Mesendoderm (in vitro differentiated cells): ENCODE measurements at regions not wholly inside any gene's neighbourhood (a gene's known extent, or its start where the extent isn't known, plus 50 kb on each side); places are given as distances from the start of the nearest gene placed in this dataset.

Source experiments
- DNase-seq: peaks from one replicate; pipeline ENCODE4 v3.0.0; 2013
- H2AK5ac ChIP-seq: 2 replicates; pipeline ENCODE4 v1.6.1; 2013; ENCODE audit warnings: low read length, inconsistent platforms
- H2BK120ac ChIP-seq: 2 replicates; pipeline ENCODE4 v1.6.1; 2013; ENCODE audit warnings: low read depth, mild to moderate bottlenecking, low read length, moderate library complexity, mixed read lengths
- H2BK15ac ChIP-seq: replicated peaks from 2 replicates; pipeline ENCODE4 v1.6.1; 2013; ENCODE audit warnings: low read depth, mild to moderate bottlenecking, moderate library complexity
- H2BK5ac ChIP-seq: 2 replicates; pipeline ENCODE4 v1.6.1; 2013; ENCODE audit warnings: low read length, inconsistent platforms
- H3K18ac ChIP-seq: 2 replicates; pipeline ENCODE4 v1.6.1; 2013; ENCODE audit warnings: mild to moderate bottlenecking, low read length, mixed read lengths
- H3K23ac ChIP-seq: one replicate; pipeline ENCODE4 v1.6.1; 2013; ENCODE audit warnings: low read length
- H3K27ac ChIP-seq: 2 replicates; pipeline ENCODE4 v1.5.1; 2013; ENCODE audit warnings: low read depth, mild to moderate bottlenecking, inconsistent platforms, low read length, moderate library complexity
- H3K27me3 ChIP-seq: 2 replicates; pipeline ENCODE4 v1.6.1; 2013; ENCODE audit warnings: low read length, control low read depth, mild to moderate bottlenecking, inconsistent platforms; ENCODE audit not compliant: insufficient read depth, poor library complexity
- H3K36me3 ChIP-seq: 2 replicates; pipeline ENCODE4 v1.6.1; 2013; ENCODE audit warnings: low read length, inconsistent platforms; ENCODE audit not compliant: control insufficient read depth, insufficient read depth
- H3K4ac ChIP-seq: one replicate; pipeline ENCODE4 v1.6.1; 2013; ENCODE audit warnings: low read depth, mild to moderate bottlenecking, low read length, moderate library complexity
- H3K4me1 ChIP-seq: 2 replicates; pipeline ENCODE4 v1.6.1; 2013; ENCODE audit warnings: low read depth, low read length, inconsistent platforms; ENCODE audit not compliant: control insufficient read depth
- H3K4me2 ChIP-seq: 2 replicates; pipeline ENCODE4 v1.6.1; 2013; ENCODE audit warnings: low read length
- H3K4me3 ChIP-seq: 2 replicates; pipeline ENCODE4 v1.5.1; 2013; ENCODE audit warnings: mild to moderate bottlenecking, low read length
- H3K56ac ChIP-seq: one replicate; pipeline ENCODE4 v1.6.1; 2013; ENCODE audit warnings: low read length
- H3K79me1 ChIP-seq: 2 replicates; pipeline ENCODE4 v1.6.1; 2013; ENCODE audit warnings: low read length, inconsistent platforms
- H3K79me2 ChIP-seq: 2 replicates; pipeline ENCODE4 v1.6.1; 2013; ENCODE audit warnings: mild to moderate bottlenecking, low read length; ENCODE audit not compliant: control insufficient read depth, insufficient read depth
- H3K9ac ChIP-seq: 2 replicates; pipeline ENCODE4 v1.6.1; 2013; ENCODE audit warnings: low read length, inconsistent platforms
- H4K5ac ChIP-seq: one replicate; pipeline ENCODE4 v1.6.1; 2013; ENCODE audit warnings: low read length
- H4K8ac ChIP-seq: one replicate; pipeline ENCODE4 v1.6.1; 2013; ENCODE audit warnings: low read depth, mild to moderate bottlenecking, control low read depth, low read length, moderate library complexity
- WGBS: extraction: QIAGEN DNeasy Blood & Tissue Kit; methylation state at CpG from one replicate; pipeline ENCODE4 v1.1.7; 2013; ENCODE audit warnings: low lambda C conversion rate, missing lambda C conversion rate; ENCODE audit not compliant: insufficient coverage; ENCODE audit errors: extremely low coverage; 5-methylcytosine and 5-hydroxymethylcytosine counted together

- Histone ChIP-seq H3K4ac (no peak overlapping the region), H3K27ac (no peak overlapping the region), H3K79me2 (no peaks in the 10 kb centered on the region), H4K5ac (no peak overlapping the region), H3K27me3 (peaks cover 1% of the 10 kb centered on the region), H4K8ac (no peak overlapping the region), H2BK120ac (no peak overlapping the region), H3K4me1 (peaks cover 5% of the 10 kb centered on the region), H3K18ac (no peak overlapping the region), H3K56ac (no peak overlapping the region), H2AK5ac (no peak overlapping the region), H2BK5ac (no peak overlapping the region), H3K4me3 (no peak overlapping the region), H3K23ac (no peak overlapping the region), H3K9ac (no peak overlapping the region), H3K4me2 (no peak overlapping the region), H3K79me1 (no peaks in the 10 kb centered on the region), H2BK15ac (no peak overlapping the region), H3K36me3 (no peaks in the 10 kb centered on the region)
- no peak for DNase-seq
- no CpG with 5 or more reads among the region's 8 CpGs for WGBS
These were observed 99.4 kb upstream of the DIO3 start for GRCh38 chr14:101461891-101462290.

GRCh38 chr14:101462726-101463565 is 98.3 kb upstream of the DIO3 start:
- Histone ChIP-seq H2BK15ac (no peak overlapping the region), H3K4me3 (no peak overlapping the region), H3K4me2 (no peak overlapping the region), H3K4ac (no peak overlapping the region), H2AK5ac (no peak overlapping the region), H3K79me2 (no peaks in the 10 kb centered on the region), H3K27ac (no peak overlapping the region), H3K18ac (no peak overlapping the region), H3K4me1 (peaks cover 5% of the 10 kb centered on the region), H4K8ac (no peak overlapping the region), H3K56ac (peak overlapping the region; percentile 31), H3K23ac (peak overlapping the region; percentile 68), H3K9ac (no peak overlapping the region), H2BK5ac (no peak overlapping the region), H2BK120ac (no peak overlapping the region), H3K36me3 (no peaks in the 10 kb centered on the region), H3K27me3 (no peaks in the 10 kb centered on the region), H4K5ac (no peak overlapping the region), H3K79me1 (no peaks in the 10 kb centered on the region)
- no peak for DNase-seq
- WGBS: no CpG with 5 or more reads among the region's 15 CpGs

GRCh38 chr14:101463566-101464171 is 97.6 kb upstream of the DIO3 start:
- no peak overlapping the region for H2BK120ac ChIP-seq
- no peak overlapping the region for H2AK5ac ChIP-seq
- no CpG with 5 or more reads among the region's 1 CpG for WGBS
- no peak overlapping the region for H2BK15ac ChIP-seq
- no peak overlapping the region for H2BK5ac ChIP-seq
- peak overlapping the region; percentile 17 for H3K56ac ChIP-seq
- H4K8ac ChIP-seq: no peak overlapping the region
- H3K36me3 ChIP-seq: no peaks in the 10 kb centered on the region
- no peak overlapping the region for H3K4me3 ChIP-seq
- H3K18ac ChIP-seq: no peak overlapping the region
- H3K79me2 ChIP-seq: no peaks in the 10 kb centered on the region
- no peak for DNase-seq
- H3K79me1 ChIP-seq: no peaks in the 10 kb centered on the region
- H3K9ac ChIP-seq: no peak overlapping the region
- no peak overlapping the region for H4K5ac ChIP-seq
- H3K4me2 ChIP-seq: no peak overlapping the region
- peaks cover 5% of the 10 kb centered on the region for H3K4me1 ChIP-seq
- no peaks in the 10 kb centered on the region for H3K27me3 ChIP-seq
- H3K23ac ChIP-seq: peak overlapping the region; percentile 68
- H3K4ac ChIP-seq: no peak overlapping the region
- H3K27ac ChIP-seq: no peak overlapping the region

GRCh38 chr14:101464310-101464983 is 96.8 kb upstream of the DIO3 start:
- no CpG with 5 or more reads among the region's 17 CpGs for WGBS
- Histone ChIP-seq H3K27me3 (no peaks in the 10 kb centered on the region), H3K36me3 (no peaks in the 10 kb centered on the region), H4K8ac (no peak overlapping the region), H3K56ac (no peak overlapping the region), H3K4me2 (no peak overlapping the region), H3K9ac (no peak overlapping the region), H2BK15ac (no peak overlapping the region), H3K4me1 (peaks cover 5% of the 10 kb centered on the region), H3K79me2 (no peaks in the 10 kb centered on the region), H3K23ac (no peak overlapping the region), H3K4ac (no peak overlapping the region), H2BK120ac (no peak overlapping the region), H3K4me3 (no peak overlapping the region), H2BK5ac (no peak overlapping the region), H3K18ac (no peak overlapping the region), H4K5ac (no peak overlapping the region), H3K27ac (no peak overlapping the region), H2AK5ac (no peak overlapping the region), H3K79me1 (no peaks in the 10 kb centered on the region)
- DNase-seq: no peak

- H3K56ac ChIP-seq: no peak overlapping the region
- no peak overlapping the region for H2BK120ac ChIP-seq
- no peaks in the 10 kb centered on the region for H3K27me3 ChIP-seq
- no peak for DNase-seq
- H3K79me1 ChIP-seq: no peaks in the 10 kb centered on the region
- H3K4me3 ChIP-seq: no peak overlapping the region
- no peaks in the 10 kb centered on the region for H3K36me3 ChIP-seq
- no peak overlapping the region for H2BK15ac ChIP-seq
- H3K23ac ChIP-seq: no peak overlapping the region
- H3K27ac ChIP-seq: no peak overlapping the region
- no peak overlapping the region for H3K4ac ChIP-seq
- no peak overlapping the region for H3K4me2 ChIP-seq
- H3K79me2 ChIP-seq: no peaks in the 10 kb centered on the region
- no peak overlapping the region for H3K18ac ChIP-seq
- H3K4me1 ChIP-seq: peaks cover 5% of the 10 kb centered on the region
- H2AK5ac ChIP-seq: no peak overlapping the region
- no peak overlapping the region for H4K5ac ChIP-seq
- no peak overlapping the region for H2BK5ac ChIP-seq
- WGBS: no CpG with 5 or more reads among the region's 14 CpGs
- no peak overlapping the region for H3K9ac ChIP-seq
- H4K8ac ChIP-seq: no peak overlapping the region
These were observed 96.1 kb upstream of the DIO3 start for GRCh38 chr14:101464984-101465794.
